GM23338 (cell line): ENCODE measurements at regions not wholly inside any gene's neighbourhood (a gene's known extent, or its start where the extent isn't known, plus 50 kb on each side); places are given as distances from the start of the nearest gene placed in this dataset.

Experiments used
- CREB1 ChIP-seq: fragments of 250-450 bp; sonication (Bioruptor Pico); IDR thresholded peaks from 2 replicates; pipeline ENCODE4 v1.5.0; 2020; ENCODE audit warnings: low read depth, mild to moderate bottlenecking, moderate library complexity
- CTCF ChIP-seq, 2 experiments: fragments of 200-600 bp in 1 of 2; sonication (generic) in 1 of 2; conservative IDR thresholded peaks; 2 replicates each; pipeline versions ENCODE4 v1.5.1 to v1.6.1; 2016 to 2017; ENCODE audit warnings: antibody characterized with exemption in 2 of 2, low read depth in 2 of 2, mild to moderate bottlenecking in 2 of 2, moderate library complexity in 1 of 2
- ETS1 ChIP-seq: IDR thresholded peaks from 2 replicates; pipeline ENCODE4 v1.6.1; 2016; ENCODE audit warnings: antibody characterized with exemption
- EZH2 ChIP-seq: fragments of 200-600 bp; sonication (generic); IDR thresholded peaks from one replicate; pipeline ENCODE4 v1.8.0; 2017; ENCODE audit warnings: antibody characterized with exemption, mild to moderate bottlenecking, low read depth; ENCODE audit not compliant: unreplicated experiment
- EZH2phosphoT487 ChIP-seq: fragments of 200-600 bp; sonication (generic); IDR thresholded peaks from one replicate; pipeline ENCODE4 v1.8.1; 2018; ENCODE audit warnings: antibody characterized with exemption; ENCODE audit not compliant: unreplicated experiment
- JUNB ChIP-seq: IDR thresholded peaks from one replicate; pipeline ENCODE4 v1.6.1; 2016; ENCODE audit warnings: antibody characterized with exemption; ENCODE audit not compliant: unreplicated experiment
- NANOG ChIP-seq: IDR thresholded peaks from 2 replicates; pipeline ENCODE4 v1.6.1; 2016; ENCODE audit warnings: antibody characterized with exemption, borderline replicate concordance
- POLR2AphosphoS5 ChIP-seq: IDR thresholded peaks from 2 replicates; pipeline ENCODE4 v1.6.1; 2016; ENCODE audit warnings: antibody characterized with exemption, low read depth
- REST ChIP-seq: IDR thresholded peaks from one replicate; pipeline ENCODE4 v1.6.1; 2018; ENCODE audit warnings: antibody characterized with exemption; ENCODE audit not compliant: unreplicated experiment

GRCh38 chr10:24118246-24118645 is 90.7 kb upstream of the KIAA1217 start:
- TF ChIP-seq CTCF (conservative IDR thresholded peaks at IDR 0.05; ENCODE audit: low read depth in 2 of 2) (no peak), EZH2 (no peak), REST (no peak), POLR2AphosphoS5 (no peak), CREB1 (CRISPR knock-in tag) (no peak), JUNB (no peak), NANOG (no peak), EZH2phosphoT487 (no peak), ETS1 (no peak)
